ENCODE measurements at regions not wholly inside any gene's neighbourhood (a gene's known extent, or its start where the extent isn't known, plus 50 kb on each side); places are given as distances from the start of the nearest gene placed in this dataset.

DNA sequence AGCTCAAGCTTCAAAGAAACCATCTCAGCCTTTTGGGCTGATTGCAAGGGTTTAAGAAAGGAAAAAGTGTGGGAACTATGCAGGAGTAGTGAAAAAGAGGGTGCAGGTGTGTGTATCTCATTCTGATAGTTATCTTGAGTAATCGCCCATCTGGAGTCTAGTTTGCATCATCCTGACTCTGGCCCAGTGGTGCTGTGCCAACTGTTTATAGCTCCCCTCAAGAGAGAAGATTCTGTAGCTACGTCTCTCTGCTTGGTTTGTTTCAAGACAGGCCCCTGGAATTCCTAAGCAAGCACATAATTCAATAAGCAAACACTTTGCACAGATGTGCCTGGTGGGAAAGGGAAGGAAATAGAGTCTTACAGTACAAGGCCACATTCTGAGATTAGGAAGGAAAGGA, 144.4 kb downstream of the HAPSTR1 start (continued):
- TF ChIP-seq JUND (IDR thresholded peaks at IDR 0.05) = no peak

DNA sequence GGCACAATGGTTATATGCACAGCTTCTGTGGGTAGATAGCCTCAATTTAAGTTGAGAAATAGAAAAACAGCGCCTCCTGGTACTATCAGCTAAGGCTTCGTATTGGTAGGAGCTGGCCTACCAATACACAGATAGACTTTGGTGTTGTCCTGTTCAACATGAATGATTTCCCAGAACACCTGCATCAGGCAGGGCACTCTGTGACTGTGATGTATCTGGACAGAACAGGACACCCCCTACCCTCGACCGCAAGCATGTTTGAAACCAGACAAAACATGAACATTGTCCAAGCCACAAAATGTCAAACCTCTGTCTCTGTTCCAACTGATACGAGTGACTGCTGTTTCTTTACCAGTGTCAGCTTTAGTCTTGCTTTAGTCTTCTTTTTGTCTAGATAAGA, 144.9 kb downstream of the HAPSTR1 start:
- WGBS = 86% methylated on average over 5 of the region's 5 CpGs

GRCh38 chr16:9238346-9238745, 146.9 kb downstream of the HAPSTR1 start:
- H3K9ac ChIP-seq (ENCODE audit: low read depth in 1 of 2, low read length in 2 of 2) = no peak overlapping the region
- no peak overlapping the region for H3K27ac ChIP-seq (ENCODE audit: low read depth in 1 of 2, low read length in 2 of 2)
- H3K9me3 ChIP-seq (ENCODE audit: control insufficient read depth in 4 of 4, low read length in 3 of 4) = no peaks in the 10 kb centered on the region
- H3K4me1 ChIP-seq (ENCODE audit: control insufficient read depth in 4 of 4, insufficient read depth in 4 of 4, low read length in 3 of 4) = peaks cover 2 to 11% (median 4%) of the 10 kb centered on the region in 4 donors
- H3K36me3 ChIP-seq (ENCODE audit: control insufficient read depth in 4 of 4, insufficient read depth in 3 of 4, low read depth in 1 of 4, low read length in 3 of 4) = no peaks in the 10 kb centered on the region
- WGBS = 95% methylated on average over 1 of the region's 1 CpG
- H3K4me3 ChIP-seq (ENCODE audit: low read depth in 1 of 3, low read length in 3 of 3) = no peak overlapping the region
- DNase-seq (ENCODE audit: low spot score) = no peak
- no peaks in the 10 kb centered on the region for H3K27me3 ChIP-seq (ENCODE audit: control insufficient read depth in 4 of 4, insufficient read depth in 4 of 4, low read length in 3 of 4)
- TF ChIP-seq HNF4G (IDR thresholded peaks at IDR 0.05) = no peak
- TF ChIP-seq NR2F2 (IDR thresholded peaks at IDR 0.05) = no peak
- TF ChIP-seq YY1 (IDR thresholded peaks at IDR 0.05) = no peak
- no peak for TF ChIP-seq SP1 (IDR thresholded peaks at IDR 0.05)
- TF ChIP-seq, protein P1, sequence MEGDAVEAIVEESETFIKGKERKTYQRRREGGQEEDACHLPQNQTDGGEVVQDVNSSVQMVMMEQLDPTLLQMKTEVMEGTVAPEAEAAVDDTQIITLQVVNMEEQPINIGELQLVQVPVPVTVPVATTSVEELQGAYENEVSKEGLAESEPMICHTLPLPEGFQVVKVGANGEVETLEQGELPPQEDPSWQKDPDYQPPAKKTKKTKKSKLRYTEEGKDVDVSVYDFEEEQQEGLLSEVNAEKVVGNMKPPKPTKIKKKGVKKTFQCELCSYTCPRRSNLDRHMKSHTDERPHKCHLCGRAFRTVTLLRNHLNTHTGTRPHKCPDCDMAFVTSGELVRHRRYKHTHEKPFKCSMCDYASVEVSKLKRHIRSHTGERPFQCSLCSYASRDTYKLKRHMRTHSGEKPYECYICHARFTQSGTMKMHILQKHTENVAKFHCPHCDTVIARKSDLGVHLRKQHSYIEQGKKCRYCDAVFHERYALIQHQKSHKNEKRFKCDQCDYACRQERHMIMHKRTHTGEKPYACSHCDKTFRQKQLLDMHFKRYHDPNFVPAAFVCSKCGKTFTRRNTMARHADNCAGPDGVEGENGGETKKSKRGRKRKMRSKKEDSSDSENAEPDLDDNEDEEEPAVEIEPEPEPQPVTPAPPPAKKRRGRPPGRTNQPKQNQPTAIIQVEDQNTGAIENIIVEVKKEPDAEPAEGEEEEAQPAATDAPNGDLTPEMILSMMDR (IDR thresholded peaks at IDR 0.05; ENCODE audit: low read depth, low read length, missing input control) = no peak
- TF ChIP-seq, protein P2, sequence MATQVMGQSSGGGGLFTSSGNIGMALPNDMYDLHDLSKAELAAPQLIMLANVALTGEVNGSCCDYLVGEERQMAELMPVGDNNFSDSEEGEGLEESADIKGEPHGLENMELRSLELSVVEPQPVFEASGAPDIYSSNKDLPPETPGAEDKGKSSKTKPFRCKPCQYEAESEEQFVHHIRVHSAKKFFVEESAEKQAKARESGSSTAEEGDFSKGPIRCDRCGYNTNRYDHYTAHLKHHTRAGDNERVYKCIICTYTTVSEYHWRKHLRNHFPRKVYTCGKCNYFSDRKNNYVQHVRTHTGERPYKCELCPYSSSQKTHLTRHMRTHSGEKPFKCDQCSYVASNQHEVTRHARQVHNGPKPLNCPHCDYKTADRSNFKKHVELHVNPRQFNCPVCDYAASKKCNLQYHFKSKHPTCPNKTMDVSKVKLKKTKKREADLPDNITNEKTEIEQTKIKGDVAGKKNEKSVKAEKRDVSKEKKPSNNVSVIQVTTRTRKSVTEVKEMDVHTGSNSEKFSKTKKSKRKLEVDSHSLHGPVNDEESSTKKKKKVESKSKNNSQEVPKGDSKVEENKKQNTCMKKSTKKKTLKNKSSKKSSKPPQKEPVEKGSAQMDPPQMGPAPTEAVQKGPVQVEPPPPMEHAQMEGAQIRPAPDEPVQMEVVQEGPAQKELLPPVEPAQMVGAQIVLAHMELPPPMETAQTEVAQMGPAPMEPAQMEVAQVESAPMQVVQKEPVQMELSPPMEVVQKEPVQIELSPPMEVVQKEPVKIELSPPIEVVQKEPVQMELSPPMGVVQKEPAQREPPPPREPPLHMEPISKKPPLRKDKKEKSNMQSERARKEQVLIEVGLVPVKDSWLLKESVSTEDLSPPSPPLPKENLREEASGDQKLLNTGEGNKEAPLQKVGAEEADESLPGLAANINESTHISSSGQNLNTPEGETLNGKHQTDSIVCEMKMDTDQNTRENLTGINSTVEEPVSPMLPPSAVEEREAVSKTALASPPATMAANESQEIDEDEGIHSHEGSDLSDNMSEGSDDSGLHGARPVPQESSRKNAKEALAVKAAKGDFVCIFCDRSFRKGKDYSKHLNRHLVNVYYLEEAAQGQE (IDR thresholded peaks at IDR 0.05) = no peak
- no peak for TF ChIP-seq MAX (IDR thresholded peaks at IDR 0.05)
- no peak for TF ChIP-seq FOXA2 (IDR thresholded peaks at IDR 0.05)
- TF ChIP-seq GABPA (IDR thresholded peaks at IDR 0.05 in 1 of 2, conservative IDR thresholded peaks at IDR 0.05 in 1 of 2) = no peak
- TF ChIP-seq, protein P3, sequence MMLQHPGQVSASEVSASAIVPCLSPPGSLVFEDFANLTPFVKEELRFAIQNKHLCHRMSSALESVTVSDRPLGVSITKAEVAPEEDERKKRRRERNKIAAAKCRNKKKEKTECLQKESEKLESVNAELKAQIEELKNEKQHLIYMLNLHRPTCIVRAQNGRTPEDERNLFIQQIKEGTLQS (IDR thresholded peaks at IDR 0.05) = no peak
- no peak for TF ChIP-seq FOXA1 (IDR thresholded peaks at IDR 0.05)
- TF ChIP-seq HNF4A (conservative IDR thresholded peaks at IDR 0.05) = no peak
- no peak for TF ChIP-seq ZBTB33 (IDR thresholded peaks at IDR 0.05)

More for the DNA sequence above, 144.9 kb downstream of the HAPSTR1 start:
- DNase-seq (ENCODE audit: low spot score) = no peak
- H3K4me1 ChIP-seq (ENCODE audit: control insufficient read depth in 4 of 4, insufficient read depth in 4 of 4, low read length in 3 of 4) = peaks cover under 1 to 5% (median 3%) of the 10 kb centered on the region in 4 donors
- no peaks in the 10 kb centered on the region for H3K36me3 ChIP-seq (ENCODE audit: control insufficient read depth in 4 of 4, insufficient read depth in 3 of 4, low read depth in 1 of 4, low read length in 3 of 4)
- no peak overlapping the region for H3K9ac ChIP-seq (ENCODE audit: low read depth in 1 of 2, low read length in 2 of 2)
- H3K9me3 ChIP-seq (ENCODE audit: control insufficient read depth in 4 of 4, low read length in 3 of 4) = no peaks in the 10 kb centered on the region
- no peak overlapping the region for H3K4me3 ChIP-seq (ENCODE audit: low read depth in 1 of 3, low read length in 3 of 3)
- TF ChIP-seq GABPA (IDR thresholded peaks at IDR 0.05 in 1 of 2, conservative IDR thresholded peaks at IDR 0.05 in 1 of 2) = no peak
- TF ChIP-seq RXRA (IDR thresholded peaks at IDR 0.05) = no peak
- TF ChIP-seq HNF4A (conservative IDR thresholded peaks at IDR 0.05) = no peak
- TF ChIP-seq NR2F2 (IDR thresholded peaks at IDR 0.05) = no peak
- no peak for TF ChIP-seq EGR1 (IDR thresholded peaks at IDR 0.05; ENCODE audit: low read depth in 2 of 2)
- TF ChIP-seq RAD21 (IDR thresholded peaks at IDR 0.05) = no peak
- no peak for TF ChIP-seq HNF4G (IDR thresholded peaks at IDR 0.05)
- no peak for TF ChIP-seq TAF1 (conservative IDR thresholded peaks at IDR 0.05)
- TF ChIP-seq MAX (IDR thresholded peaks at IDR 0.05) = no peak
- TF ChIP-seq YY1 (IDR thresholded peaks at IDR 0.05) = no peak
- no peak for TF ChIP-seq FOXA1 (IDR thresholded peaks at IDR 0.05)
- no peak overlapping the region for H3K27ac ChIP-seq (ENCODE audit: low read depth in 1 of 2, low read length in 2 of 2)
- no peaks in the 10 kb centered on the region for H3K27me3 ChIP-seq (ENCODE audit: control insufficient read depth in 4 of 4, insufficient read depth in 4 of 4, low read length in 3 of 4)

Measured in liver (tissue), 8 donors.